Pulmonary artery endothelial cell (primary cell): ENCODE measurements at regions not wholly inside any gene's neighbourhood (a gene's known extent, or its start where the extent isn't known, plus 50 kb on each side); places are given as distances from the start of the nearest gene placed in this dataset.
"Not testable (repeated sequence)": the region's sequence is repeated elsewhere in the genome, so short reads cannot be mapped to it uniquely, and the experiment has no call there.

Source experiments
- DNase-seq: peaks from one replicate; pipeline ENCODE4 v3.0.0-alpha.2; 2011; ENCODE audit warnings: low read depth, low spot score

DNA sequence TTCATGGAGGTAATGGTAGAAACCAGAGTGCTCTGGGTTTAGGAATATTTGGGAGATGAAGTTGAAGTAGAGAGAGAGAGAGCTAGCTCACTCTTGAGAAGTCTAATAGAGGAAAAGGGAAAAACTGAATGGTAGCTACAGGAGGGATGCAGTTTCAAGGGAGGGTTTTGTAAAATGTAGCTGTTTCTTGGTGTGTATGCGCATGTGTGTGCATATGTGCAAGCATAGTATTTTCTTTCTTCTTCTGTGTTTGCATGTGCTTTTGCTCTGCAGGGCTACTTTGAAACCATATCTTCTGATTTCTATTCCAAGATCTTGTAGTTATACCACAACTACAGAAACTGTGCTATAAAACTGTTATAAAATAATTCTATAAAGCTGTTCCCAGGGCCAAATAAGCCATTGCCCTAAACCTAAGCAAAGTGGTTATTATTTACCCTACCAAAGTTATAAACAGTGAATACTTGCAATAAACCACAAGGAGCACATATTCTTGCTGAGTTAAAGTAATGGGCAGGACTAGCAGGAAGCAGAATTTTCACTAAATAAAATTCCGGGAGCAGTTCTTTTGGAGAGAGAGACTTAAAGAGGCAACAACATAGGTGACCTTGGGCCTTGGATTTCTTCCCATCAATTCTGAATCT, 145.3 kb upstream of the ZNF521 start:
- no peak for DNase-seq

DNA sequence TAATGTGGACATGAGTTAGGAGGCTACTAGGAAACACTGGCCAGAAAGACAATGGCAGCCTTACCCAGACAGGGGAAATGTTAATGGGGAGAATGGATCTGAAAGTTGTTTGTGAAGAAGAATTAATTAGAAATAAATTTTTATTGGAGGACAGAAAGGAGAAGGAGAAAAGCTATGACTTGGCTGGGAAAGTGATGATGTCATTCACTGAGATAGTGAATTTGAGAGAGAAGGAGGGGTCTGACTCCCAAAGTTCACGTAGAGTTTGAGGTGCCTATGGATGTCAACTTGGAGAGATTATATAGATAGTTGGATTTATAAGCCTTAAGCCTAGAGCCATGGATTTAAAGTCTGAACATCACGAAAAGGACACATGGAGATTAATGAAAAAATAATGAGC, 144.6 kb upstream of the ZNF521 start:
- no peak for DNase-seq

DNA sequence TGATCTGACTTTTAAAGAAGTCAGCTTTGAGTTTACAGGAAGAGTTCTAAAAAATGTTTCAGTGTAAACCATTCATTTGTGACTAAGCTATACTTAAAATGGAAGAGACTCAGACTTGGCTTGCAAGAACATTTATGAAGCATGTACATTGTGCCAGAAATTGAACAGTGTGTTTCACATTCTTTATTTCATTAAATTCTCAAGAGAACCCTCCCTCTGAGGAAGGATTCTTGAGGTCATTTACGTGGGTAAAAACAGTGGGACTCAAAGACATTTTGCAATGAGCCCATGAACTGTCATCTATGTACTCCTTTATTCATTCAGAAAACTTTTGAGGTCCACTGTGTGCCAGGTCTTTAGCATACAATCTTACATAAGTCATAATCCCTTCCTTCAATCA, 143.6 kb upstream of the ZNF521 start:
- DNase-seq, result no peak

DNA sequence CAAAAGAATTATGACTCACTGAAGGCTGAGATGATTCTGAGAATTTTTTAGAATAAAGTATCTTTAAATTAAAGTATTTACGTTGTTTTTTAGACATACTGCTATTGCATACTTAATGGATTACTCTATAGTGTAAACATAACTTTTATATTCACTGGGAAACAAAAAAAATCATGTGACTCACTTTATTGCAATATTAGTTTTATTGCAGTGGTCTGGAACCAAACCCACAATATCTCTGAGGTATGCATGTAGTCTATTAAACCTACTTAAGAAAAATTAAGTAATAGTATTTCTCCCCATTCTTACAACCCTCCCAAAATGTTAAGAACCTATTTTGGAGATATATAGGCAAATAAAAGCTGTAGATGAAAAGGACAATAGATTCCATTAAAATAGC, 142.9 kb upstream of the ZNF521 start:
- no peak for DNase-seq

DNA sequence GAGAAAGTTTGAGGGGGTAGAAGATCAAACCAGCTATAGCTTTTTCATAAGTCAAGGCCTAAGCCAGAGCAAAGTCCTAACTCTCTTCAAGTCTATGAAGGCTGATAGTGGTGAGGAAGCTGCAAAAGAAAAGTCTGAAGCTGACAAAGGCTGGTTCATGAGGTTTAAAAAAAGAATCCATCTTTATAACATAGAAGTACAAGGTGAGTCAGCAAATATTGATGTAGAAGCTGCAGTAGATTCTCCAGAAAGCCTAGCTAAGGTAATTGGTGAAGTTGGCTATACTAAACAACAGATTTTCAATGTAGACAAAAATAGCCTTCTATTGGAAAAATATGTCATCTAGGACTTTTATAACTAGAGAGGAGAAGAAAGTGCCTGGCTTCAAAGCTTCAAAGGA, 141.4 kb upstream of the ZNF521 start:
- no peak for DNase-seq

DNA sequence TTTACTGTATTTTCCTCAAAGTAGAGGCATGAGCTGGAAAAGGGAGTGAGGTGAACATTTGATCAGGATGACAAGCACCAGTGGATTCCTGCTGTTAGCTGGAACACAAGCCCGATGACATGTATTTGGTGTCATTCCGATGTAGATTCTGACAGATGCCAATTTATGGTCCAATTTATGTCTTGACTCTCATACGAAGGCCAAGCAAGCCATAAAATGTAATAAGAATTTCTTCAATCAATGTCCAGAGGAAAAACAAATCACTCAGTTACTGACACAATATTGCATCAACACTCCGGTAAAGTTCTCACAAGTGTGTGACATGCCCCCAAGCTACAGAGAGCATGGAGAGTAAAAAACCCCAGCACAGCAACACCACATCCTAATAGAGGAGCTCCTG, 138.3 kb upstream of the ZNF521 start:
- DNase-seq, result no peak

DNA sequence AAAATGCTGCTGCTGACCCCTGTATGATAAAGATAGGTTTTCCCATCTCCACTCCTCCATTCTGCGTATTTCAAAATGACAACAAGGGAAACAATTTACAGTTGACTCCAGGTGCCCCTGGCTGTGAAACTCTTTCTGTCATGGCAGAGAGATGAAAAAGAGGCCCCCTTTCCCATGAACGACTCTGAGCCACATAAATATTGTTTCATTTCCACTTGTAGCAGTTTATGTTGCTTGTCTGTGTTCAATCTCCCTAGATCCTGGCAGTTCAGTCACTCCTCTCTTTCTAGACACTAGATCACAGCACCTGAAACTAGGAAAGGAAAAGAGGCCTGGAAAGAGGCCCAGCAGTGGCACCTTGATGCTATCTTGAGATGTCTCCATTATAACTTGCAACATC, 121.0 kb upstream of the ZNF521 start:
- no peak for DNase-seq

DNA sequence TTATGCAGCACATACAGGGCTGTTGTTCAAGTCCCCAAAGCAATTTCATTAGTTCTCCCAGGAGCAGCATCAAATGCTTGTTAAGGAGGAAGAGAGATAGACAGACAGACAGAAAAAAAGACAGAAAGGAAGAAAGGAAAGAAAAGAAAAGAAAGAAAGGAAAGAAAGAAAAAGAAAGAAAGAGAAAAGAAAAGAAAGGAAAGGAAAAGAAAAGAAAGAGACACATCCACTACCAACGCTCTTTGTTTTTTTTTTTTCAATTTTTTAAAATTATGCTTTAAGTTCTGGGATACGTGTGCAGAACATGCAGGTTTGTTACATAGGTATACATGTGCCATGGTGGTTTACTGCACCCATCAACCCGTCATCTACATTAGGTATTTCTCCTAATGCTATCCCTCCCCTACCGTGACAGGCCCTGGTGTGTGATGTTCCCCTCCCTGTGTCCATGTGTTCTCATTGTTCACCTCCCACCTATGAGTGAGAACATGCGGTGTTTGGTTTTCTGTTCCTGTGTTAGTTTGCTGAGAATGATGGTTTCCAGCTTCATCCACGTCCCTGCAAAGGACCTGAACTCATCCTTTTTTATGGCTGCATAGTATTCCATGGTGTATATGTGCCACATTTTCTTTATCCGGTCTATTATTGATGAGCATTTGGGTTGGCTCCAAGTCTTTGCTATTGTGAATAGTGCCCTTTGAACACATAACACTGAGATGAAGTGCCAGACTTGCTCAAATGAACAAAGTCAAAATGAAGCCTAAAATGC, 119.0 kb upstream of the ZNF521 start:
- not testable (repeated sequence) for DNase-seq

DNA sequence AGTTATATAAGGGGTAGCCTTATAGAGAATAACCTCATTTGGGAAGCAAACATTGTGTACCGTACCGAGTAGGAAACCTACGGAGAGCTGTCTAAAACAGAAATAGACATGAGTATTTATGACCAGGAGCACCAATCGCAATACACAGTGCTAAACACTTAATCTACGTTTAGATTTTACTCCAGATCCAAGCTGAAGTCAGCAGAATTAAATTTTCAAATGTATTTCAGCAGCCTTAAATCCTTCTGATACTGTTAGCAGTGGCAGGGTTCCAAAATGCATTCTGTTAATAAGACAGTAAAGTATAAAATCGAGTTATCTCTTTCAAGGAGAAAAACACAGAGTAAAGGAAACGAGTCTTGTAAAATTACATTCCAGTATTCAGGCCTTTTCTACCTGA, 118.1 kb upstream of the ZNF521 start:
- no peak for DNase-seq

DNA sequence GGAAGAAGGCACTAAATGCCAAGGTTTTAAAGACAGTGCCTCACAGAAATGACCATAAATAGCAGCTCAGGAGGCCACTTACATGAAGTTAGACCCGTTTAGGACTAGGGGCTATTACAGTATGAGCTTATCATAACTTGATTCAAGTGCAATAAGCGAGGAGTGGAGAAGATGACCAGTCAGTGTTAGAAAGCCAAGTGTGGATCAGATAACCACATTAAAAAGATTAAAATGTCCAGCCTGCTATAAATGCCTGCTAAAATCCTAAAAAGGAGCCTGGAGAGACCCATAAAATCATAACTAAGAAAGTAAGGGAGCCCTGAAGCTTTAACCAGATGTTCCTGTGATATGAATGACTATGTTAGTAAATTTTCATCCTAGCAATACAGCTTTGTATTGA, 117.5 kb upstream of the ZNF521 start:
- DNase-seq, result no peak

DNA sequence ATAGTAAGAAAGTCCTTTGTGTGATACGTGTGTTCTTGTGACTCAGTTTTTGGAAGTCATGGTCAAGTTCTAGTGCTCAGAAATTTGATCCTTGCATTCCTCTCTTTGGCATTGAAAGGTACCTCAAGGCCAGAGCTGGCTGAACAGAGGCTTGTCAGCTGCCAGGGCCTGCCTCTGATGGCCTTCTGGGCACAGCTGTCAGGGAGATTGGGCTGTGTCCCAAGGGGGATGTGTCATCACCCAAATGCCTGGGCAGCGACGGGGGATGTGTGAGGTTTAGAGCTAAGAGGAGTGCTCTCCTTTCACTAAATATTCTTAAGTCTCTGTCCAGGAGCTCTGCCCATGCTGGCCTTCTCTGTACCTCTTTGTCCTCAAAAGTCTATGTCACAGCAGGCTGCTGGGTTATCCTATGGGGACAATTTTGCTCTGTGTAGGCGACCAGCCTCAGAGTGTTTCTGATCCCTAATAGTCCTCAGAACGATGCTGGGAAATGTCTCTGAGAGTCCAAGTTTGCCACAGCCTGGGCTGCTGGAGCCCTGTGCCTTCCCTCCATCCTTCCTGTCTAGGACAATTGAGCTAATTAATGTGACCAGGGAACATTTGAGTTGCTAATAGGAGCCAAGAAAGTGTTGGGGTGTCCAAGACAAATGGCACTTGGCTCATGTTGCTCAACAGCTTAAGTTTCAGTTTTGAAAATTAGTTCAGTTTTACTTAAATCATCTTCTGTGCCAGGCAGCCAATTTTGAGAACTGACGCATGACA, 115.4 kb upstream of the ZNF521 start:
- no peak for DNase-seq

DNA sequence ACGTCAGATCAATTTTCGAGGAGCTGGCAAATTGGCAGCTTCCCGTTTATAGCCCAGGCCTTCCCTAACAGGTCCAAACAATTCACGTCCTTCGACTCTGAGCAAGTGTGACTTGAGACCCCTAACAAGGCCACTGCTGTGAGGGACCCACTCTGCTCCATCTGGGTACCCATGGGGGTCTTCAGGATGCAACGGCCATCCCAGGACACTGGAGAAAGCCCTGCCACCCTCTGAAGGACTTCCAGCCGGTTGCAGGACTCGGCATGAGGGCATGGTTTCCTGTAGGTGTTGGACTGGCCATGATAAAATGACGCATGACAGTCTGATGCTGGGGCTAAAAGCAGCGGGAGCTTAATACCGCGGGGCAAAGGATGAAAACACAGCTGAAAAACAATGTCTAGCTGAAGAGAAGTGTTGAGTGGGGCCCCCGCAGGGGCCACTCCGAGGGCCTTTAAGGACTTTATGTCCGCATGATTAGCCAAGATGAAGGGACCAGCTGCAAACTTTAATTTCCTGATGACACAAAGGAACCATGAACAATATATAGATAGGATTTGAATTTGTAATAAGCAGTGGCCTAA, 113.3 kb upstream of the ZNF521 start:
- DNase-seq, result no peak

DNA sequence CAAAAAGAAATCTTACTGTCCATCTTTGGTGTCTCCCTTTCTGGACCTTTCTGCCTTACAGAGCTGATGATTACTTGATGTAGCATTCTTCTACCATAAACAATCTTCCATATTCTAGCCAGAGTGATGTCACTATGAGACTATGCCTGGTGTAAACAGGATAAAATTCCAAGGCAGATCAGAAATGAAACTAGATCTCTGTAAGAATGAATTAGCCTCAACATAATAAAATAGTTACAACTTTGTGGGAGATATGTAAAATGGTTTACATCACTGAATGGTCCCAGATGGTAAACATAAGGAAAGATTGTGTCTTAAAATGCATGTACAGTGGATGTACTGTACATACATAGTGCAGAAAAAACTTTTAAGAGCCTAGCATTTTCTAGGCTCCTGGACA, 112.3 kb upstream of the ZNF521 start:
- DNase-seq, result no peak

DNA sequence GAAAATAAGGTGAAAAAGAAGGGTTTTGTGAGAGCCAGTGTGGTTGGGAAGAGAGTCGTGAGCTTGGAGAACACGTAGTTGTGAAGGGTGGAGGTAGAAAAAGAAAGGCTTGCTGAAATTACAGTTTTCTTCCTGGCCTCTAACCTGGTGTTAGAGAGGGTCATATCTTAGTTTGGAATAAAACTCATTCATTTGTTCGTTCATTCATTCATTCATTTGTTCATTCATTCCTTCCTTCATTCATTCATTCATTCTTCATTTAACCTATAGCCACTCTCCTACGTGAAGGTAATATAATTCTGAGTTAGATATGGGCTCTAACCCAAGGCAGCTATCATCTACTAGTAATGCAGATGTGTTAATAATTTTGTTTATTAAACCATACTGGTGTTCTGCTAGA, 111.8 kb upstream of the ZNF521 start:
- DNase-seq, result no peak

DNA sequence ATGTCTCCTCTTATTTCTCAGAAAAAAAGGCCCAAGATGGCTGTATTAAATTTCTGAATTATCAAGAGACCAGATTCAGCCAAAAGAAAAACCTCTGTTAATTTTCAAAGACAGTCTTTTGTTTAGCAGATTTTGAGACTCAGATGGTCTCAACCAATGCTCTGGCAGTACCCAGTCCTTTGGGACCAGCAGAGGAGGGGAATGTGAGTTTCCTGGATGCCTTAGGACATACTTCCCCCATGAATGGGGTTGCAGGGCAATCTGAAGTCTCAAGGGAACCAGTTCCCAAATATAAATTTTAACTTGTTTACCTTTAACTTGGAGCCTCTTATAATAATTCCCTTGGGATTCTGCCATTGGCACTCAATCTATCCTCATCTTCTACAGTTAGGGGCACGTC, 107.8 kb upstream of the ZNF521 start:
- DNase-seq, result no peak

DNA sequence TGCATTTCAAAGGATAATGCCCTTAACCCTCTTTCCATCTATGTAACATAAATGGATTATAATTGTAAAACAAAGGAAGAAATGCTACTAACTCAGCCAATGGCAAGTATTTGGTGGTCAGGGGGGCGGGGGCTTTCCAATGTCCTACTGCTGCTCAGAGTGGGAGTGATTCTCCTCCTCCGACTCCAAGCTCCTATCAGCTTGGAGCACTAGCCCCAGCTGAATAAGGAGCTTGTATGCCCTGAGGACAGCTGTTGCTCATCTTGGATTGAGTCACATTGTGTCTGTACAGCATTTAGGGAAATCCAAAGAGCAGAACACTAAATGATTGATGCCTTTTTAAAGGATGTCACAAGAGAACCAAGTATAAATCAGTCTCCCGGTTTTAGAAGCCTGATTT, 105.6 kb upstream of the ZNF521 start:
- DNase-seq, result no peak

DNA sequence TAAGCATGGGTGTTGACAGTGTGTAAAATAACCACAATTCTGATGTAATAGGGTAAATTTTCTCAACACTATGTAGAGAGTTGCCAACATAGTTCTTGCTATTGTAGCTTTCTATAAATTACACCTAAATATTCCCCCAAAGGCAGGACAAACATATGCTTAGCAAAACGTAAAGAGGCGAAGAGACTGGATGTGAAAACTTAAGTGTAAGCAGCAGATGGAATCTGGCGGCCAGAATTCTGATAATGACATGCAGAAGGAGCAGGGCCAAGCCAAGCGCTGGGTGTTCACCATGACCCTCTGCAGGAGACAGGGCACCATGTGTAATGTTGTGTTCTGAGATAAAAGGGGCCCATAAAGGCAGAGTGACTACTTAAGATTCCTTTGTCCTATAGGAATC, 105.2 kb upstream of the ZNF521 start:
- no peak for DNase-seq

DNA sequence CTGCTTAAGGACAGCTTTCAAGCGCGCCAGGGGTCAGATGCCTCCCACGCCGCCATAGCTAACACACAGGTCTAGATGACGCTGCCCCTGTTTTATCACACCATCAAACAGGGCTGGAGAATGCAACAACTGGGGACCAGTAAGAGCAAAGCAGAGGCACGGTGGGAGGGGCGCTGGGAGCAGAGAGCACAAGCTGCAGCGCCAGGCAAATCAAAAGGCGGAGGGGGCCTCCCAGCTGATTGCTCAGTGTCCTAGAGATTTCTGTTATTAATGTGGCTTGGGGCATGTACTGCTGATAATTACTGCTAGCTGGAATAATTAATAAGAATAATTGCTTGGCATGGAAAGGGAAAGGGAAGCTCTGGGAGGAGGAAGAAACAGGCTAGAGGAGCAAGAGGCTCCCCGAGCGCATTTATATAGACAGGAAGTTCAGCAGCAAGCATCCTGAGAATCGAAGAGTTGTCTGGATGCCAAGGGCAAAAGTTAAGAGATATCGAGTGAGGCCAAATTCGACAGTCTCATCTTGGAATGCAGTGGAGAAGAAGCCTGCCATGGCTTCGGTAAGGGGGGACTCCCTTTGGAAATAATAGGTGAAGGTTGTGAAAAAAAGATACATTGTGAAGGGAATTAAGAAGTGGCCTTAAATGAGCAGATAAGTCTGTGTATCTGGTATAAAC, 104.5 kb upstream of the ZNF521 start:
- DNase-seq, result no peak

DNA sequence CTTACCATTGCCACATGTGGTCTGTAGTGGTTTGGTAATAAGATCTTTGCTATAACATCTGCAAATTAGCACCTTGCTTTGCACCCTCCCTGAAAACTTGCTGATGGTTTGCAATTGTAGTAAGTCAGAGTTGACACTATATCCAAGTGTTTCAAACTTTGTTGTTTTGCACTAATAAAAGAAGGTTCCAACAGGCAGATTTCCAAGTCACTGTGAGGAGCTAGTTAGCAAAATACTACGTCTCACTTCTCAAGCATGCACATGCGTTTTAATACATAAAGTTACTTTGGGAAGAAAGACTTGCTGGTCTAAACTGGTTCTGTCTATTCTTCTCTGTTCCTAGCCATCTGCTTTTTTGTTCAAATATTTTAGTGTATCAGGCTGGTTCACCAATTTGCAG, 103.7 kb upstream of the ZNF521 start:
- DNase-seq, result no peak

DNA sequence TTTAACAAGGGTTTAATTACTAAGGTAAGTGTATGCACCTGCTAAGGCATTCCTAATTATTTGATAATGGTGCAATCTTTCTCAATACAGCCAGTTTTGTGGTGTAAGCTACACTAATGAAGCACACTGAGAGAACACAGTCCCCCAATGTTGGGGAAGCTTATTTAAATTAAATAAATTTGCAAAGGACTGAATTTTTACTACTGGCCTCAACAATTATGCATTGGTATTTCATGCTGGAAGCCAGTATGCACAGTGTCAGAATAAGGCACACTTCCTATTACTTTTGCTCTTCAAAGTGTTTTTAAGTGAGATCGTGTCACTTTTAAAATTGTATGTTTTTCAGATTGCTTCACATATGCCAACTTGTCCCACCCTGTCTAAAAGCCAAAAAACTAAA, 103.2 kb upstream of the ZNF521 start:
- DNase-seq, result no peak

DNA sequence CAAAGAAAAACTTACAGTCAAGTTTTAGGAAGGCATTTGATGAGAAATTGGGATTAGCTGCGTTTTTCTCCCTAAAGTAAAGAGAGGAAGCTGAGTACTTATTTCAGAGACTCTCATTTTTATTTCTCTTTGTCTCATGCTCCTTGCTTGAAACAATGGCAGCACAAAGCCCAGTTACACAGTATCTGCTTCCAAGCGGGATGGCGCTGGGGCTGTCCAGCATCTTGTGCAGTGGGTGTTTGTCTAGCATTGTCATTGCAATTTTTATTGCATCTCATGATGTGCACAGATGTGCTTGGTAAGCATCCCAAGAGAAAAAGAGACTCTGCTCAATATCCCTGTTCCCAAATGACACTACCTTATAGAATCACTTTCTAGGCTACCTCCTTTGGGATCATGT, 102.8 kb upstream of the ZNF521 start:
- DNase-seq, result no peak

DNA sequence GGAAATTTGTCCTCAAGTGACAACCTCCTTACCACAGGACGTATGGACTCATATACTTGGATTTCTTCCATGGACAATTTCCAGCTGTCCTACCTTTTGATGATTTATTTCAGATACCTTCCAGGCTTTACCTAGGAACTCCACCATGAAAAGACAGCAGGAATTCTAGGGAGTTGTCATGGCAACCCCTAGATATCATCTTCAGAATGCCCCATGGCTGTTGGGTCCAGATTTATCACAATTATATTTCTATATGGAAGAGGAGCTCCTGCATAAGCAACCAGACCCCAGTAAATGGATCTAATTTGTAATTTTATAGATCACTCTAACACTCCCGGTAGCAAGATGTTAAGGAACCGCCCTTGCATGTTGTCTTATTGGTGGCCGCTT, 102.3 kb upstream of the ZNF521 start:
- DNase-seq, result no peak
